ENCODE measurements at regions not wholly inside any gene's neighbourhood (a gene's known extent, or its start where the extent isn't known, plus 50 kb on each side); places are given as distances from the start of the nearest gene placed in this dataset.
"Not testable (repeated sequence)": the region's sequence is repeated elsewhere in the genome, so short reads cannot be mapped to it uniquely, and the experiment has no call there.

DNA sequence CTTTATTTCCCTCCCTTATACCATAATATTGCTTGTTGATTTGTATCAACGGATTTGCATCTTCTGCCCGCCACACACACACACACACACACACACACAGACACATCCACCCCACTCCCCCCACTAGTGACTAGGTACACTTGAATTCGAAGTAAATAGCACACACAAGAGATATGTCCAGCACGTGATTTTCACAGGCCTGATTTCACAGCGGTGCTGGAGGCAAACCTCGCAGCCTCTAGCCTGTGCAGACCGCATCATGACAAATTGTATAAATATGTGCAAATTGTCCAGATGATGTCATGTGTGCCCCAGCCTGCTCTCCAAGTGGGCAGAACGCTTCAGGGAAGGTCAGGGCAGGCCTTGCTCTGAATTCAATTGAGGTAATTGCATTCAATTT is 153.8 kb upstream of the TPTE start:
- not testable (repeated sequence) for DNase-seq

DNA sequence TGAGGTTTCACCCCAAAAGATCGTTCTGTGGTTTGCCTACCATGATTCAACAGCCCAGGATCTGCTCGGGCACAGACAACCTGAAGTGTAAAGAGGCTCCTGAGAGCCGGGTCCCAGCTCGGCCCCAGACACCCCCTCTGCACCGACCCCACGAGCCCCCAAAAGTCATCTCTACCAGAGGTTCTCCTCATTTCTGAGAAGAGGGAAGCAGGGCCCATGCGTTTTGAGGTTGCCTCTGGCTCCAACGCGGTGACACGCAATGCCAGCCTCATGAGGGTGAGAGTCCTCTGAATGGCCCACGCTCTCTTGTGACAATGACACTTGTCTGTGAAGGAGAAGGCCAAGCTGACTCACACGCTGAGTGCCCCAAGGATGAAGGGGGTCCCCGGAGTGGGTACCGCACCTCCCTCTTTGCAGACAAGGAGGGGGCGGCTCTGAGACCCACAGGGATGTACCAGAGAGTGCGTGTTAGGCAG is 153.0 kb upstream of the TPTE start:
- DNase-seq = not testable (repeated sequence)

DNA sequence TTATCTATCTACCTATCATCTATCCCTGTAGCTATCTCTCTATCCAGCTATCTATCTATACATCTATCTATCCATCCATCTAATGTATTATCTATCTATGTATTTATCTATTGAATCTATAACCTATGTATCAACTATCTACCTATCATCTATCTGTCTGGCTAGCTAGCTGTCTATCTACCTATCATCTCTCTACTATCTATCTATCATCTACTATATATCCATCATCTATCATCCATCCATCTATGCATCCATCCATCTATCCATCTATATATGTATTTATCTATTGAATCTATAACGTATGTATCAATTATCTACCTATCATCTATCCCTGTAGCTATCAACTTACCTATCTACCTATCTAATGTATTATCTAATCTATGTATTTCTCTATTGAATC is 152.1 kb upstream of the TPTE start:
- DNase-seq = not testable (repeated sequence)

DNA sequence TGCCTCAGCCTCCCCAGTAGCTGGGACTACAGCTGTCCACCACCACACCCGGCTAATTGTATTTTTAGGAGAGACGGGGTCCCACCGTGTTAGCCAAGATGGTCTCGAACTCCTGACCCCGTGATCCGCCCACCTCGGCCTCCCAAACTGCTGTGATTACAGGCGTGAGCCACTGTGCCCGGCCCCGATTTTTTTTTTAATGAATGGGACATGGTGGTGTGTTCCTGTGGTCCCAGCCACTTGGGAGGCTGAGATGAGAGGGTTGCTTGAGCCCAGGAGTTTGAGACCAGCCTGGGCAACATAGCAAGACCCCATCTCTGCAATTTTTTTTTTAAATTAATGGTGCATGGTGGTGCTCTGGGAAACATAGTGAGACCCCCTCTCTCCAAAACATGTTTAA is 143.6 kb upstream of the TPTE start:
- not testable (repeated sequence) for DNase-seq

DNA sequence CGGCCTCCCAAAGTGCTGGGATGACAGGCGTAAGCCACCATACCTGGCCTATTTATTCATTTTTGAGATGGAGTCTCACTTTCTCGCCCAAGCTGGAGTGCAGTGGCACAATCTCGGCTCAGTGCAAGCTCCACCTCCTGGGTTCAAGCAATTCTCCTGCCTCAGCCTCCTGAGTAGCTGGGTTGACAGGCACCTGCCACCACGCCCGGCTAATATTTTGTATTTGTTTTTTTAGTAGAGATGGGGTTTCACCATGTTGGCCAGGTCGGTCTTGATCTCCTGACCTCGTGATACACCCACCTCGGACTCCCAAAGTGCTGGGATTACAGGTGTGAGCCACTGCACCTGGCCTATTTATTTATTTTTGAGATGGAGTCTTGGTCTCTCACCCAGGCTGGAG is 141.6 kb upstream of the TPTE start:
- DNase-seq = not testable (repeated sequence)

DNA sequence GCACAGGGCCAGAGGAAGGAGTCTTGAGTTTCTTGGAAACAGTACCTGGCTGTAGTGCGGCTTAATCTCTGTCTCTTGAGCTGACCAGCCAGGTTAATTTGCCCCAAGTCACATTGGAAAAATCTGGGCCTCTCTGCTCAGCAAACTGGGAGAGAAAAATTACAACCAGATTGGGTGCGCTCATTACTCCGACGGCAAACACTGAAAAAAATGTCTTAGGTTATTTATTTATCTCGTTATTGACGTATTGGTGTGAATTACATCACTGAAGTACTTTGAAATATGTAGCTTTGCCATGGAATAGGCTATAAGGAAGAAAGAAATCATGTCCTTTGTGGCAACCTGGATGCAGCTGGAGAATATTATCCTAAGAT is 139.7 kb upstream of the TPTE start:
- DNase-seq = not testable (repeated sequence)

DNA sequence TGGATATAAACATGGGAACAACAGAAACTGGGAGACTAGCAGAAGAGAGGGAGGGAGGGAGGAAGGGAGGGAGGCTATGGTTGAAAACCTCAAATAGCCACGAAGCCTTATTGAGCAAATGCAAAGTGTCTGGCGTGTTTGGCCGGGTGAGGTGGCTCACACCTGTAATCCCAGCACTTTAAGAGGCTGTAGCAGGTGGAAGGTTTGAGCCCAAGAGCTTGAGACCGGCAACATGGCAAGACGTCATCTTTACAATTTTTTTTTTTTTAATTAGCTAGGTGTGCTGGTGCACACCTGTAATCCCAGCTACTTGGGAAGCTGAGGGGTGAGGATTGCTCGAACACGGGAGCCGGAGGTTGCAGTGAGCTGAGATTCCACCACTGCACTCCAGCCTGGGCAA is 139.2 kb upstream of the TPTE start:
- not testable (repeated sequence) for DNase-seq

DNA sequence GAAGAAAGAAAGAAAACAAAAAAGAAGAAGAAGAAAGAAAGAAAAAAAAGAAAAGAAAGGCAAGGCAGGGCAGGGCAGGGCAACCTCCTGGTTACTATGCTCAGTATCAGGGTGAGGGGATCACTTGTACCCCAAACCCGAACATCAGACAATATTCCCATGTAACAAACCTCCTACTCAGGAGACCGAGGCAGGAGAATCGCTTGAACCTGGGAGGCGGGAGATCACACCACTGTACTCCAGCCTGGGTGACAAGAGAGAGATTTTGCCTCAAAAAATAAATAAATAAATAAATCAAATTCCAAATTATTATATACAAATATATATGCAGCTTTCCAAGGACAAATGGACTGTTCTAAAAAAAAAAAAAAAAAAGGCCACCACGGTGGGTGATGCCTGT is 138.8 kb upstream of the TPTE start:
- DNase-seq = not testable (repeated sequence)

DNA sequence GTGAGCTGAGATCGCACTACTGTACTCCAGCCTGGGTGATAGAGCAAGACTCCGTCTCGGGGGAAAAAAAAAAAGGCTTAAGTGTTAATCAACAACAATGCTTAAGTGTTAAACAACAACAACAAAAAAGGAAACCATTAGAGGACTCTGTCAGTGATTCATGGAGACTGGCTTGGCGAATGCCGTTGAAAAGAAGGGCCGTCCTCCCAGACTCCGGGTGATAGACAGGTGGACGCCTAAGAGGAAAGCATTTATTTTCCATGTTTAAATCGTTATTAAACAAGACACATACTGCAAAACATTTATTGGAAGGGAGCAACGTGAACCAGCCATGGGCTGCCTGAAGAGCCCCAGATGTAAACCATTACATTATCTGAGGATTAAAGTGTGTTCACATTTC is 137.8 kb upstream of the TPTE start:
- not testable (repeated sequence) for DNase-seq

DNA sequence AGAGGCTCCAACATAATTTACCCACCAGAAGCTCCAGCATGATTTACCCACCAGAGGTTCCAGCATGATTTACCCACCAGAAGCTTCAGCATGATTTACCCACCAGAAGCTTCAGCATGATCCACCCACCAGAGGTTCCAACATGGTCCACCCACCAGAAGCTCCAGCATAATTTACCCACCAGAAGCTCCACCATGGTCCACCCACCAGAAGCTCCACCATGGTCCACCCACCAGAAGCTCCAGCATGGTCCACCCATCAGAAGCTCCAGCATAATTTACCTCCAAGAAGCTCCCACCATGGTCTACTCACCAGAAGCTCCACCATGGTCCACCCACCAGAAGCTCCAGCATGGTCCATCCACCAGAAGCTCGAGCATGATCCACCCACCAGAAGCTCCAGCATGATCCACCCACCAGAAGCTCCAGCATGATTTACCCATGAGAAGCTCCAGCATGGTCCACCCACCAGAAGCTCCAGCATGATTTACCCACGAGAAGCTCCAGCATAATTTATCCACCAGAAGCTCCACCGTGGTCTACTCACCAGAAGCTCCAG is 137.0 kb upstream of the TPTE start:
- not testable (repeated sequence) for DNase-seq

DNA sequence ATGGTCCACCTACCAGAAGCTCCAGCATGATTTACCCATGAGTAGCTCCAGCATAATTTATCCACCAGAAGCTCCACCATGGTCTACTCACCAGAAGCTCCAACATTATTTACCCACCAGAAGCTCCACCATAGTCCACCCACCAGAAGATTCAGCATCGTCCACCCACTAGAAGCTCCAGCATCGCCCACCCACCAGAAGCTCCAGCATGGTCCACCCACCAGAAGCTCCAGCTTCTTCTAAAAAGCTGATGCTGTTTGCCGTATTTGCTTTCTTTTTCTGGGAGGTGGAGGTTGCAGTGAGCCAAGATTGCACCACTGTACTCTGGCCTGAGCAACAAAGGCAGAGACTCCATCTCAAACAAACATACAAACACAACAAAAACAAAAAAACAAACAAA is 136.2 kb upstream of the TPTE start:
- not testable (repeated sequence) for DNase-seq

DNA sequence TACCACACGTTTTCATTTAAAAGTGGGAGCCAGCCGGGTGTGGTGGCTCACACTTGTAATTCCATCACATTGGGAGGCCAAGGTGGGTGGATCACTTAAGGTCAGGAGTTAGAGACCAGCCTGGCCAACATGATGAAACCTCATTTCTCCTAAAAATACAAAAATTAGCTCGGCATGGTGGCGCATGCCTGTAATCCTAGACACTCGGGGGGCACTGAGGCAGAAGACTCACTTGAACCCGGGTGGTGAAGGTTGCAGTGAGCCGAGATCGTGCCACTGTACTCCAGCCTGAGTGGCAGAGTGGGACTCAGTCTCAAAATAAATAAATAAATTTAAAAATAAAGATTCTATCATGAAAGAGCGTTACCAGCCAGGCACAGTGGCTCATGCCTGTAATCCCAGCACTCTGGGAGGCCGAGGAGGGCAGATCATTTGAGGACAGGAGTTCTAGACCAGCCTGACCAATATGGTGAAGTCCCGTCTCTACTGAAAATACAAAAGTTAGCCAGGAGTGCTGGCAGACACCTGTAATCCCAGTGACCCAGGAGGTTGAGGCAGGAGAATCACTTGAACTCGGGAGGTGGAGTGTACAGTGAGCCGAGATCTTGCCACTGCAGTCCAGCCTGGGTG is 135.4 kb upstream of the TPTE start:
- not testable (repeated sequence) for DNase-seq

DNA sequence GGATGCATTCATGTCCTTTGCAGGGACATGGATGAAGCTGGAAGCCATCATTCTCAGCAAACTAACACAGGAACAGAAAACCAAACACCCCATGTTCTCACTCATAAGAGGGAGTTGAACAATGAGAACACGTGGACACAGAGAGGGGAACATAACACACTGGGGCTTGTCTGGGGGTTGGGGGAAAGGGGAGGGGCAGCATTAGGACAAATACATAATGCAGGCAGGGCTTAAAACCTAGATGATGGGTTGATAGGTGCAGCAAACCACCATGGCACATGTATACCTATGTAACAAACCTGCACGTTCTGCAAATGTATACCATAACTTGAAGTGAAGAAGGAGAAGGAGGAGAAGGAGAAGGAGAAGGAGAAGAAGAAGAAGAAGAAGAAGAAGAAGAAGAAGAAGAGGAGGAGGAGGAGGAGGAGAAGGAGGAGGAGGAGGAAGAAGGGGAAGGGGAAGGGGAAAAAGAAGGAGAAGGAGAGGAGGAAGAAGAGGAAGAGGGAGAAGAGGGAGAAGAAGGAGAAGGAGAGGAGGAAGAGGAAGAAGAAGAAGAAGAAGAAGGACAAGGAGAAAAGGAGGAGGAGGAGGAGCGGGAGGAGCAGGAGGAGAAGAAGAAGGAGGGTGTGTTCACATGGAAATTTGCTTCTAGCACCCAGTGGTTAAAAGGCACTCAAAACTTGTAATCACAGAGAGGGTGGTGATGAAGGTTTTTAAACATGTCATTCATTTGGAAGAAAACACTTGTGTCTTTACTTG is 133.5 kb upstream of the TPTE start:
- not testable (repeated sequence) for DNase-seq

DNA sequence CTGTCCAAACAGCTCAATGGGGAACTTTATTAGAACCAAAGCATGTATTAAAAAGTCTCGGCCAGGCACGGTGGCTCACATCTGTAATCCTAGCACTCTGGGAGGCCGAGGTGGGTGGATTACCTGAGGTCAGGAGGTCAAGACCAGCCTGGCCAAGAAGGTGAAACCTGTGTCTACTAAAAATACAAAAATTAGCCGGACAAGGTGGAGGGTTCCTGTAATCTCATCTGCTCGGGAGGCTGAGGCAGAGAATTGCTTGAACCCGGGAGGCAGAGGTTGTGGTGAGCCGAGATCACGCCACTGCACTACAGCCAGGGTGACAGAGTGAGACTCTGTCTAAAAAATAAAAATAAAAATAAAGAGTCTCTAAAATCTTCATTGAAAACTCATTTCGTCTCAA is 132.8 kb upstream of the TPTE start:
- DNase-seq = not testable (repeated sequence)

DNA sequence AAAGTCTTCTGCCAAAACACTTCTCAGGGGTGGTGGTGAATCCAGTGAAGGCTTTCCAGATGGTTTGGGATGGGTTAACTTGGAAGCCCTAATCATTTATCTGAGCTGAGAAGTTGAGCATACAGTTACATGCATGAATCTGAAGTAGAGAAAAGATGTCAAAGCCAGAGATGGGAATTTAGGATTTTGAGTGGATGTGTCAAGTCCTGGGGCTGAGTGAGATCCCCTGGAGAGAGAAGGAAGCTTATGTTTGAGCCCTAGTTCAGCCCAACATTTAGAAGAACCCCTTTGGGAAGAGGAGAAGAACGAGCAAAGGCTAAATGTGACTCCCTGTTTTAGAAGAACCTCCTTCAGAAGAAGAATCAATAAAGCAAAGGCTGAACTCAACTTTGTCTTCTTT is 129.1 kb upstream of the TPTE start:
- DNase-seq = not testable (repeated sequence)

DNA sequence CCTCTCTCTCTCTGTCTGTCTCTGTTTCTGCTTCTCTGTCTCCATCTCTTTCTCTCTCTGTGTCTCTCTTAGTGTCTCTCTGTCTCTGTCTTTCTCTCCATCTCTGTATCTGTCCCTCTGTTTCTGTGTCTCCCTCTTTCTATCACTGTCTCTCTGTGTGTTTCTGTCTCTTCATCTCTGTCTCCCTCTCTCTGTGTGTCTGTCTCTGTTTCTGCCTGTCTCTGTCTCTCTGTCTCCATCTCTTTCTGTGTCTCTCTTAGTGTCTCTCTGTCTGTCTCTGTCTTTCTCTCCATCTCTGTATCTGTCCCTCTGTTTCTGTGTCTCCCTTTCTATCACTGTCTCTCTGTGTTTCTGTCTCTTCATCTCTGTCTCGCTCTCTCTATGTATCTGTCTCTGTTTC is 125.4 kb upstream of the TPTE start:
- DNase-seq = not testable (repeated sequence)

DNA sequence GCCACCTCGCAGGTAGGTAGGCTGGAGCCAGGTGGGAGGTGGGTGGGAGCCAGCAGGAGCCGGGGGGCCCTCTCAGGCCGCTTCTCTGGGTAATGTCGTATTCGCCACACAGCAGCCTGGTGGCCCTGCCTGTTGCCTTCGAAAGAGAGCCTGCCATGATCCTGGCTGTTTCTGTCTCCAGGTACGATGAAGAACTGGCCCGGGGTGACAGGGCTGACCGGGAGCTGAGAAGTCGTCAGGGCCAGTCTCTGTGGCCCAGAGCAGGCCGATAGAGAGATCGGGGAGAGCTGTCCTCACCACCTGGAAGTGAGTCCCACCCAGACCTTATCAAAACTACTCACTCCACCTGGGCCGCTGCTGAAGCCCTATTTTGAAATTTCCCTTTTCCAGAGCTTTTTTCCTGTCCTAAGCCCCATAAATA is 123.9 kb upstream of the TPTE start:
- not testable (repeated sequence) for DNase-seq

DNA sequence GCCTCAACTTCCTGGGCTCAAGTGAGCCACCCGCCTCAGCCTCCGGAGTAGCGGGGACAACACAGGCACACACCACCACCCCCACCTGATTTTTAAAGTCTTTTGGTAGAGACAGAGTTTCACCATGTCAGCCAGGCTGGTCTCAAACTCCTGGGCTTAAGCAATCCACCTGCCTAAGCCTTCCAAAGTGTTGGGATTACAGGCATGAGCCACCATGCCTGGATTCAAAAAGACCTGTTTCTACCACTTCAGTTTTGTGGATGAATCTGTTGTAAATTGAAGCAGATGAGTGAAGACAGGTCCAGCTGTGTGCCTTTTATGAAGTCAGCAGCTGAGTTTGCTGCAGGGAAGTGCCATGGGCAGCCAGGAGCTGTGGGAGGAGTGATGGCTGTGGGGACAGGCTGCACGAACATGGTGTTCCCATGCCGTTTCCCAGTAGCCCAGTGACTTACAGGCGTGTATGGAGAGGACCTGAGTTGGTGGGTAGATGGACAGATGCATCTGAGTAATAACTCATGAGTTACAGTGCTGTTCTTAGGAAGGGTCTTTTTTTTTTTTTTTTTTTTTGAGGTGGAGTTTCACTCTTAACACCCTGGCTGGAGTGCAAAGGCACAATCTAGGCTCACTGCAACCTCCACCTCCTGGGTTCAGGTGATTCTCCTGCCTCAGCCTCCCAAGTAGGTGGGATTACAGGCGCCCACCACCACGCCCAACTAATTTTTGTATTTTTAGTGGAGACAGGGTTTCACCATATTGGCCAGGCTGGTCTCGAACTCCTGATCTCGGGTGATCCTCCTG is 122.5 kb upstream of the TPTE start:
- not testable (repeated sequence) for DNase-seq

DNA sequence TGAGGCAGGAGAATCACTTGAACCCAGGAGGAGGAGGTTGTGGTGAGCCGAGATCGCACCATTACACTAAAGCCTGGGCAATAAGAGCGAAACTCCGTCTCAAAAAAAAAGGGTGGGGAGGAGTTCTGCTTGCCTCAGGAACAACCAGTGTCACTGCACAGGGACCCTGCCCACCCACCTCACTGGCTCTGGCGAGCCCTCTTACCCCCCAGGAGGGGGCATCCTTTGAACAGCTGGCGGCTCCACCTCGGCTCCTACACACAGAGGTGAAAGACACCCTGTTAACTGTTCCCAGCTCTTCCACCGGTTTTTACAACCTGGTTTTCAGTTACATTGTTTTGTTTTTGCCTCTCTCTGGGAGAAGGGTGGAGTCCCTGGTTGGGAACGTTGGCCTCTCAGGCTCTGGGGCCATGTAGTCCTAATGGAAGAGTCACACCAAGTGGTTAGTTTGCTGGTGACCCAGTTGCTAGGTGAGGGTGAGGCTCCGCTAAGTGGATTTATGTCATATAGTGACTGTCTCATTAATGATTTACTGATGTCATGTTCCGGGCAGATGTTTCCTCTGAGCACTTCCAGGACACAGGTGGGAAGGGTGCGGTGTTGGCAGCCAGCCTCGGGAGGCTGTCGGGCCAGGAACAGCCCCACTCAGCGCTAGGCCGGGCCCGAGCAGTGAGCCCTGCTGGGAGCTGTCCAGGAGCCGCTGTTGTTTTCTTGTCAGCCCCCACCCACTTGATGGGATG is 120.6 kb upstream of the TPTE start:
- not testable (repeated sequence) for DNase-seq

DNA sequence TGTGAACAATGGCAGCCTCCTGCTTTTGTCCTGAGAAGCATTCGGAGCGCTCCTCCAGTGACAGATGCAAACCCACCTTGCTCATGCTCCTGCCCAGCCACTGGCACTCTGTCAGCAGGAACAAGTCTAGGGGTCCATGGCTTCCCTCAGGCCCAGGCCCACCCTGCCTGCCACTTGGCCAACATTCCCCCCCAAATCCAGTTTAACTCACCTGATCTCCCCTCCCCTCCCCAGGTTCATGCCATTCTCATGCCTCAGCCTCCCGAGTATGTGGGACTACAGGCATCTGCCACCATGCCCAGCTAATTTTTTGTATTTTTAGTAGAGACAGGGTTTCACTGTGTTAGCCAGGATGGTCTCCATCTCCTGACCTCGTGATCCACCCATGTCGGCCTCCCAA is 118.9 kb upstream of the TPTE start:
- not testable (repeated sequence) for DNase-seq

DNA sequence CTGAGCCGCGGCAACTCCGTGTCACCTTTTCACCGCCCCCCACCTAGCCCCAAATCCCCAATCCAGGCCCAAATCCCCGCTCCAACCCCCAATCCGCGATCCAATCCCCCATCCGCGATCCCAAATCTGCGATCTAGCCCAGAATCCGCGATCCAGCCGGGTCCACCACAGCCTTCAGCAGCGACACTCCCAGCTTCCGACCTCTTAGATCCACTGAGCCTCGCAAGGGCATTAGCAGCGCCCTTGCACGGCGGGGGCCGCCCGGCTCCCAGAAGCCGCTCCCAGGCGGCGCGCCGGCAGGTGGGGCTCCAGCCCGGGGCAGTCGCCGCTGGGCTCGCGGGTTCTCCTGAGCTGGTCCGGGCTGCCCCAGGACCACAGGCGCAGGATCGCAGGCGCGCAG is 116.1 kb upstream of the TPTE start:
- not testable (repeated sequence) for DNase-seq

DNA sequence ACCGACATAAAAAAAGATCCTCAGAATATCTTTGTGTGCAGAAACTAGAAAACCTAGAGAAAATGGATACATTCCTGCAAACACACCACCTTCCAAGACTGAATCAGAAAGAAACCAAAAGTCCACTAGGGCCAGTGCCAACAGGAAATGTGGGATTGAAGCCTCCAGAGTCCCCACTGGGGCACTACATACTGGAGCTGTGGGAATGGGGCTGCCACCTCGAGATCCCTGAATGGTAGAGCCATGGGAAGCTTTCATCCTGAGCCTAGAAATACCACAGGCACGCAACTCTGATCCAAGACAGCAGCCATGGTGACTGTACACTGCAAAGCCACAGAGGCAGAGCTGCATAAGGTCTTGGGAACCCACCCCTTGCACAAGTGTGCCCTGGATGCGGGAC is 111.6 kb upstream of the TPTE start:
- DNase-seq = not testable (repeated sequence)
